ENCODE measurements at regions not wholly inside any gene's neighbourhood (a gene's known extent, or its start where the extent isn't known, plus 50 kb on each side); places are given as distances from the start of the nearest gene placed in this dataset.

DNA sequence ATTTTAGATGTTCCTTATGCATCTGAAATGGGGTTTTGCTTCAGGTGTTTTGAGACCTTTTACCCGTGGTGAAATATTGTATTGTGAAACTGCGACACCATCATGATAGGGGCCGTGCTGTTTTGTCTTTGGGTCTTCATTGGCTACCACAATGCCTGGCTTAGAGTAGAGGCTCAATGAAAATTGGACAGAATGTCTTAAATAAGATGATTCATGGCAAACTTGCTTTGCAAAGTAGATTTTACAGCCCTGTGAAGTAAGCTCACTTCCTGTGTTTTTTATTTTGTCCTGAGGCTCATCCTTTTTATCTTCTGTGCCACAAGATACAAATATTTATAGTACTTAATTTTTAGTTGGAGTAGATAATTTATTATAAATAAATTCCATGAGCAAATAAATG lies 111.3 kb upstream of the FRMD6 start:
- no peak overlapping the region for H2AFZ ChIP-seq (ENCODE audit: low read depth, low read length)
- H3K36me3 ChIP-seq (ENCODE audit: insufficient read depth, low read length) = no peaks in the 10 kb centered on the region
- peaks cover 2% of the 10 kb centered on the region for H3K9me3 ChIP-seq (ENCODE audit: low read length)
- no peak overlapping the region for H3K4me3 ChIP-seq (ENCODE audit: low read length)
- no peaks in the 10 kb centered on the region for H3K79me2 ChIP-seq (replicated peaks; ENCODE audit: insufficient read depth, low read length)
- H4K20me1 ChIP-seq (ENCODE audit: insufficient read depth) = no peaks in the 10 kb centered on the region
- no peaks in the 10 kb centered on the region for H3K9me2 ChIP-seq (ENCODE audit: insufficient read depth, low read length)
- no peak overlapping the region for H3K27ac ChIP-seq (ENCODE audit: low read length)
- no peak overlapping the region for H3K9ac ChIP-seq (ENCODE audit: low read length)
- TF ChIP-seq, protein P1, sequence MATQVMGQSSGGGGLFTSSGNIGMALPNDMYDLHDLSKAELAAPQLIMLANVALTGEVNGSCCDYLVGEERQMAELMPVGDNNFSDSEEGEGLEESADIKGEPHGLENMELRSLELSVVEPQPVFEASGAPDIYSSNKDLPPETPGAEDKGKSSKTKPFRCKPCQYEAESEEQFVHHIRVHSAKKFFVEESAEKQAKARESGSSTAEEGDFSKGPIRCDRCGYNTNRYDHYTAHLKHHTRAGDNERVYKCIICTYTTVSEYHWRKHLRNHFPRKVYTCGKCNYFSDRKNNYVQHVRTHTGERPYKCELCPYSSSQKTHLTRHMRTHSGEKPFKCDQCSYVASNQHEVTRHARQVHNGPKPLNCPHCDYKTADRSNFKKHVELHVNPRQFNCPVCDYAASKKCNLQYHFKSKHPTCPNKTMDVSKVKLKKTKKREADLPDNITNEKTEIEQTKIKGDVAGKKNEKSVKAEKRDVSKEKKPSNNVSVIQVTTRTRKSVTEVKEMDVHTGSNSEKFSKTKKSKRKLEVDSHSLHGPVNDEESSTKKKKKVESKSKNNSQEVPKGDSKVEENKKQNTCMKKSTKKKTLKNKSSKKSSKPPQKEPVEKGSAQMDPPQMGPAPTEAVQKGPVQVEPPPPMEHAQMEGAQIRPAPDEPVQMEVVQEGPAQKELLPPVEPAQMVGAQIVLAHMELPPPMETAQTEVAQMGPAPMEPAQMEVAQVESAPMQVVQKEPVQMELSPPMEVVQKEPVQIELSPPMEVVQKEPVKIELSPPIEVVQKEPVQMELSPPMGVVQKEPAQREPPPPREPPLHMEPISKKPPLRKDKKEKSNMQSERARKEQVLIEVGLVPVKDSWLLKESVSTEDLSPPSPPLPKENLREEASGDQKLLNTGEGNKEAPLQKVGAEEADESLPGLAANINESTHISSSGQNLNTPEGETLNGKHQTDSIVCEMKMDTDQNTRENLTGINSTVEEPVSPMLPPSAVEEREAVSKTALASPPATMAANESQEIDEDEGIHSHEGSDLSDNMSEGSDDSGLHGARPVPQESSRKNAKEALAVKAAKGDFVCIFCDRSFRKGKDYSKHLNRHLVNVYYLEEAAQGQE (IDR thresholded peaks at IDR 0.05; ENCODE audit: borderline replicate concordance) = no peak
- TF ChIP-seq RAD21 (conservative IDR thresholded peaks at IDR 0.05) (no peak), EZH2 (IDR thresholded peaks at IDR 0.05; ENCODE audit: borderline replicate concordance, insufficient read depth, low read length, poor library complexity, severe bottlenecking) (no peak), TAF1 (IDR thresholded peaks at IDR 0.05; ENCODE audit: low read depth) (no peak), EP300 (conservative IDR thresholded peaks at IDR 0.05; ENCODE audit: poor library complexity, severe bottlenecking) (no peak), MXI1 (conservative IDR thresholded peaks at IDR 0.05; ENCODE audit: poor library complexity, severe bottlenecking) (no peak), SMC3 (conservative IDR thresholded peaks at IDR 0.05; ENCODE audit: poor library complexity) (no peak), POLR2AphosphoS5 (IDR thresholded peaks at IDR 0.05) (no peak)
- TF ChIP-seq, protein P2, sequence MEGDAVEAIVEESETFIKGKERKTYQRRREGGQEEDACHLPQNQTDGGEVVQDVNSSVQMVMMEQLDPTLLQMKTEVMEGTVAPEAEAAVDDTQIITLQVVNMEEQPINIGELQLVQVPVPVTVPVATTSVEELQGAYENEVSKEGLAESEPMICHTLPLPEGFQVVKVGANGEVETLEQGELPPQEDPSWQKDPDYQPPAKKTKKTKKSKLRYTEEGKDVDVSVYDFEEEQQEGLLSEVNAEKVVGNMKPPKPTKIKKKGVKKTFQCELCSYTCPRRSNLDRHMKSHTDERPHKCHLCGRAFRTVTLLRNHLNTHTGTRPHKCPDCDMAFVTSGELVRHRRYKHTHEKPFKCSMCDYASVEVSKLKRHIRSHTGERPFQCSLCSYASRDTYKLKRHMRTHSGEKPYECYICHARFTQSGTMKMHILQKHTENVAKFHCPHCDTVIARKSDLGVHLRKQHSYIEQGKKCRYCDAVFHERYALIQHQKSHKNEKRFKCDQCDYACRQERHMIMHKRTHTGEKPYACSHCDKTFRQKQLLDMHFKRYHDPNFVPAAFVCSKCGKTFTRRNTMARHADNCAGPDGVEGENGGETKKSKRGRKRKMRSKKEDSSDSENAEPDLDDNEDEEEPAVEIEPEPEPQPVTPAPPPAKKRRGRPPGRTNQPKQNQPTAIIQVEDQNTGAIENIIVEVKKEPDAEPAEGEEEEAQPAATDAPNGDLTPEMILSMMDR (IDR thresholded peaks at IDR 0.05; ENCODE audit: poor library complexity, severe bottlenecking) = no peak
- H3K27me3 ChIP-seq (ENCODE audit: insufficient read depth, low read depth, low read length) = no peaks in the 10 kb centered on the region
- H3F3A ChIP-seq (ENCODE audit: insufficient read depth, low read length, poor library complexity, severe bottlenecking) = no peaks in the 10 kb centered on the region
- no peak overlapping the region for H3K4me2 ChIP-seq (ENCODE audit: low read length)

DNA sequence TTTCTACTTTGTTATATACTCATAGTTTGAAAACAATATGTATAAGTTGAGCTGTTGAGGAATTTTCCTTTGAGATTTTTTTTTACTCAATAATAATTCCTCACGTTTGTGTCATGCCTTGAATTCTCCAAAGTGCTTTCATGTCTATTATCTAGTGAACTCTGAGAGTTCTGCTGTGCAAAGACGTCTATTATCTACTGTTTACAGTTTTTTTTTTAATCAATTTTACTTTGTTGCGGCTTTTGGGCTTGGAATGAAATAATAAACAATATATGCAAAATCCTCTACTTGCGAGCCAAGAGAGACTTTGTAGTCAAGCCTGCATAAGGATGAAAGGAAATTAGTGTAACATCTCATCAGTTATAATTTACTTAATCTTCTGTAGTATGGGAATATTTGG lies 107.2 kb upstream of the FRMD6 start:
- Histone ChIP-seq H2AFZ (ENCODE audit: low read depth, low read length) (no peak overlapping the region), H3K27ac (ENCODE audit: low read length) (no peak overlapping the region), H3K9me2 (ENCODE audit: insufficient read depth, low read length) (no peaks in the 10 kb centered on the region), H3K4me3 (ENCODE audit: low read length) (no peak overlapping the region), H3K9ac (ENCODE audit: low read length) (no peak overlapping the region), H4K20me1 (ENCODE audit: insufficient read depth) (no peaks in the 10 kb centered on the region), H3K27me3 (ENCODE audit: insufficient read depth, low read depth, low read length) (no peaks in the 10 kb centered on the region), H3K36me3 (ENCODE audit: insufficient read depth, low read length) (no peaks in the 10 kb centered on the region), H3K79me2 (replicated peaks; ENCODE audit: insufficient read depth, low read length) (no peaks in the 10 kb centered on the region), H3K4me2 (ENCODE audit: low read length) (no peak overlapping the region), H3F3A (ENCODE audit: insufficient read depth, low read length, poor library complexity, severe bottlenecking) (no peaks in the 10 kb centered on the region), H3K9me3 (ENCODE audit: low read length) (no peaks in the 10 kb centered on the region)
- TF ChIP-seq EZH2 (IDR thresholded peaks at IDR 0.05; ENCODE audit: borderline replicate concordance, insufficient read depth, low read length, poor library complexity, severe bottlenecking) (no peak), MXI1 (conservative IDR thresholded peaks at IDR 0.05; ENCODE audit: poor library complexity, severe bottlenecking) (no peak), EP300 (conservative IDR thresholded peaks at IDR 0.05; ENCODE audit: poor library complexity, severe bottlenecking) (no peak), POLR2AphosphoS5 (IDR thresholded peaks at IDR 0.05) (no peak), TAF1 (IDR thresholded peaks at IDR 0.05; ENCODE audit: low read depth) (no peak), SMC3 (conservative IDR thresholded peaks at IDR 0.05; ENCODE audit: poor library complexity) (no peak), RAD21 (conservative IDR thresholded peaks at IDR 0.05) (no peak)
- TF ChIP-seq, protein P1 (IDR thresholded peaks at IDR 0.05; ENCODE audit: borderline replicate concordance) = no peak
- TF ChIP-seq, protein P2 (IDR thresholded peaks at IDR 0.05; ENCODE audit: poor library complexity, severe bottlenecking) = no peak
